CD14-positive monocyte (primary cell): ENCODE measurements at regions not wholly inside any gene's neighbourhood (a gene's known extent, or its start where the extent isn't known, plus 50 kb on each side); places are given as distances from the start of the nearest gene placed in this dataset.

Experiments
- DNase-seq, 3 donors: peaks; one replicate each; pipeline ENCODE4 v3.0.0-alpha.2; 2011 to 2022
- H2AFZ ChIP-seq: 2 replicates; pipeline ENCODE4 v1.6.0; 2012; ENCODE audit warnings: mild to moderate bottlenecking, low read depth, low read length, inconsistent platforms; ENCODE audit not compliant: insufficient read depth, poor library complexity, severe bottlenecking
- H3K27ac ChIP-seq, 2 donors: 1 replicate in 1 of 2; 2 replicates in 1 of 2; pipeline ENCODE4 v1.5.1; 2012 to 2013; ENCODE audit warnings: low read length in 2 of 2, control low read depth in 1 of 2, inconsistent platforms in 1 of 2, low read depth in 1 of 2, mild to moderate bottlenecking in 1 of 2
- H3K27me3 ChIP-seq, 2 donors: one replicate each; pipeline versions ENCODE4 v1.6.0 to v1.6.1; 2011 to 2013; ENCODE audit warnings: low read length in 2 of 2; ENCODE audit not compliant: control insufficient read depth in 2 of 2, insufficient read depth in 2 of 2
- H3K36me3 ChIP-seq, 2 donors: replicated peaks in 1 of 2; 1 replicate in 1 of 2; 2 replicates in 1 of 2; pipeline versions ENCODE4 v1.5.1 to v1.6.1; 2012 to 2013; ENCODE audit warnings: low read length in 2 of 2, control low read depth in 1 of 2, inconsistent platforms in 1 of 2, mild to moderate bottlenecking in 1 of 2; ENCODE audit not compliant: insufficient read depth in 2 of 2, control insufficient read depth in 1 of 2
- H3K4me1 ChIP-seq, 2 donors: 1 replicate in 1 of 2; 2 replicates in 1 of 2; pipeline versions ENCODE4 v1.5.1 to v1.6.1; 2012 to 2013; ENCODE audit warnings: low read length in 2 of 2, control low read depth in 1 of 2, inconsistent platforms in 1 of 2, mild to moderate bottlenecking in 1 of 2, moderate library complexity in 1 of 2; ENCODE audit not compliant: insufficient read depth in 2 of 2, control insufficient read depth in 1 of 2
- H3K4me2 ChIP-seq: replicated peaks from 2 replicates; pipeline ENCODE3; 2012; ENCODE audit warnings: low read length, moderate library complexity, mild to moderate bottlenecking; ENCODE audit not compliant: poor library complexity, severe bottlenecking; ENCODE audit errors: extremely low read depth
- H3K4me3 ChIP-seq, 3 experiments: fragments of 200-600 bp in 1 of 3; sonication (generic) in 1 of 3; replicated peaks in 1 of 3; 1 replicate in 2 of 3; 2 replicates in 1 of 3; pipeline ENCODE4 v1.5.1; 2011 to 2013; ENCODE audit warnings: low read length in 3 of 3, mild to moderate bottlenecking in 3 of 3, control low read depth in 2 of 3, low read depth in 2 of 3, inconsistent platforms in 1 of 3, moderate library complexity in 1 of 3
- H3K79me2 ChIP-seq: 2 replicates; pipeline ENCODE4 v1.6.0; 2012; ENCODE audit warnings: mild to moderate bottlenecking, control low read depth, inconsistent platforms, low read length, moderate library complexity; ENCODE audit not compliant: insufficient read depth
- H3K9ac ChIP-seq: 2 replicates; pipeline ENCODE4 v1.6.0; 2017; ENCODE audit warnings: low read length, mild to moderate bottlenecking; ENCODE audit not compliant: insufficient read depth, poor library complexity, severe bottlenecking
- H3K9me3 ChIP-seq, 2 donors: replicated peaks in 1 of 2; 1 replicate in 1 of 2; 2 replicates in 1 of 2; pipeline versions ENCODE4 v1.5.1 to v1.6.1; 2012 to 2013; ENCODE audit warnings: low read length in 2 of 2, control low read depth in 1 of 2; ENCODE audit not compliant: control insufficient read depth in 1 of 2, insufficient read depth in 1 of 2
- H4K20me1 ChIP-seq: 2 replicates; pipeline ENCODE4 v1.6.0; 2012; ENCODE audit warnings: mild to moderate bottlenecking, low read length, control low read depth, moderate library complexity; ENCODE audit not compliant: insufficient read depth
- H3K27ac Mint-ChIP-seq, 7 donors: one replicate each; pipeline ENCODE4 v1.8.0; 2020; ENCODE audit warnings: mild to moderate bottlenecking in 7 of 7, mixed read lengths in 7 of 7, moderate library complexity in 6 of 7, inconsistent platforms in 2 of 7
- H3K27me3 Mint-ChIP-seq, 3 donors: one replicate each; pipeline ENCODE4 v1.8.0; 2021 to 2022; ENCODE audit warnings: low read depth in 3 of 3, mild to moderate bottlenecking in 3 of 3, mixed read lengths in 3 of 3, moderate library complexity in 3 of 3, inconsistent platforms in 1 of 3
- H3K36me3 Mint-ChIP-seq, 2 donors: one replicate each; pipeline ENCODE4 v1.8.0; 2020; ENCODE audit warnings: mixed read lengths in 2 of 2, inconsistent platforms in 1 of 2, mild to moderate bottlenecking in 1 of 2
- H3K4me1 Mint-ChIP-seq: one replicate; pipeline ENCODE4 v1.8.0; 2020; ENCODE audit warnings: mild to moderate bottlenecking, mixed read lengths
- H3K4me3 Mint-ChIP-seq, 2 donors: one replicate each; pipeline ENCODE4 v1.8.0; 2020; ENCODE audit warnings: mild to moderate bottlenecking in 2 of 2, mixed read lengths in 2 of 2, moderate library complexity in 1 of 2
- H3K9me3 Mint-ChIP-seq, 7 donors: one replicate each; pipeline ENCODE4 v1.8.0; 2020 to 2022; ENCODE audit warnings: mixed read lengths in 7 of 7, mild to moderate bottlenecking in 6 of 7, moderate library complexity in 6 of 7, inconsistent platforms in 2 of 7
- CTCF ChIP-seq: fragments of 200-600 bp; IDR thresholded peaks from one replicate; pipeline ENCODE4 v1.8.0; 2022; ENCODE audit warnings: antibody characterized with exemption, mild to moderate bottlenecking
- WGBS: methylation state at CpG from one replicate; pipeline ENCODE4 v1.1.5; 2013; ENCODE audit warnings: missing lambda C conversion rate; ENCODE audit not compliant: insufficient coverage; 5-methylcytosine and 5-hydroxymethylcytosine counted together
- intact Hi-C, 2 donors: fragments of 100-400 bp; cut with micrococcal nuclease; formaldehyde crosslinking; loops; one replicate each; pipeline versions ENCODE4 v1.15.0 to v1.15.1; 2023

- H3K27ac Mint-ChIP-seq, result no peak overlapping the region
- H3K27me3 ChIP-seq, result no peaks in the 10 kb centered on the region
- WGBS, result 40% methylated on average over 1 of the region's 2 CpGs
- H2AFZ ChIP-seq, result no peak overlapping the region
- H3K4me3 ChIP-seq, result no peak overlapping the region
- no peak overlapping the region for H3K4me2 ChIP-seq
- H3K27me3 Mint-ChIP-seq, result no peaks in the 10 kb centered on the region
- H3K27ac ChIP-seq, result no peak overlapping the region
- no peaks in the 10 kb centered on the region for H3K4me1 Mint-ChIP-seq
- no peak for TF ChIP-seq CTCF
- H3K36me3 ChIP-seq, result no peaks in the 10 kb centered on the region
- intact Hi-C loops, result no loop called here
- peaks cover 0 to 3% of the 10 kb centered on the region in 2 donors for H3K9me3 ChIP-seq
- H3K79me2 ChIP-seq, result no peaks in the 10 kb centered on the region
- no peak overlapping the region for H3K9ac ChIP-seq
- H4K20me1 ChIP-seq, result no peaks in the 10 kb centered on the region
- peaks cover 1 to 9% (median 2%) of the 10 kb centered on the region in 7 donors for H3K9me3 Mint-ChIP-seq
- H3K4me1 ChIP-seq, result no peaks in the 10 kb centered on the region
- H3K36me3 Mint-ChIP-seq, result no peaks in the 10 kb centered on the region
- no peak for DNase-seq
- H3K4me3 Mint-ChIP-seq, result no peak overlapping the region
These were observed 256.1 kb upstream of the ARPP21 start for GRCh38 chr3:35383216-35383615.

- Histone ChIP-seq H3K9ac (no peak overlapping the region), H4K20me1 (no peaks in the 10 kb centered on the region), H3K36me3 (no peaks in the 10 kb centered on the region), H3K4me1 (no peaks in the 10 kb centered on the region), H3K9me3 (peaks cover 0 to 3% of the 10 kb centered on the region in 2 donors), H3K4me3 (no peak overlapping the region), H3K27ac (no peak overlapping the region), H3K79me2 (no peaks in the 10 kb centered on the region), H2AFZ (no peak overlapping the region), H3K27me3 (no peaks in the 10 kb centered on the region), H3K4me2 (no peak overlapping the region)
- TF ChIP-seq CTCF, result no peak
- Mint-ChIP-seq H3K27ac (no peak overlapping the region), H3K4me1 (no peaks in the 10 kb centered on the region), H3K36me3 (no peaks in the 10 kb centered on the region), H3K4me3 (no peak overlapping the region), H3K9me3 (peaks cover 1 to 9% (median 2%) of the 10 kb centered on the region in 7 donors), H3K27me3 (no peaks in the 10 kb centered on the region)
- WGBS, result 100% methylated on average over 2 of the region's 8 CpGs
- intact Hi-C loops, result no loop called here
- no peak for DNase-seq
These were observed 255.4 kb upstream of the ARPP21 start for GRCh38 chr3:35383719-35384555.
